WTC11 (cell line): ENCODE measurements at regions not wholly inside any gene's neighbourhood (a gene's known extent, or its start where the extent isn't known, plus 50 kb on each side); places are given as distances from the start of the nearest gene placed in this dataset.

Experiments used
- ATAC-seq: fragments of 200-7000 bp; cut with Tn5 transposase; 2 replicates; pipeline ENCODE4 v1.10.0; 2021; ENCODE audit warnings: mild to moderate bottlenecking, moderate library complexity
- CTCF ChIA-PET: fragments of 300-600 bp; sonication (Branson Sonifier 250); formaldehyde crosslinking; loops from one replicate; lab custom pipeline; 2021; ENCODE audit warnings: antibody characterized with exemption; lab: Charles Lee
- POLR2A ChIA-PET: fragments of 350-600 bp; sonication (Branson Sonifier 250); formaldehyde crosslinking; loops from one replicate; lab custom pipeline; 2021; ENCODE audit warnings: antibody characterized with exemption; lab: Charles Lee
- DNase-seq: peaks from one replicate; pipeline ENCODE4 v3.0.0; 2021; ENCODE audit warnings: low spot score
- H3K27ac Mint-ChIP-seq: 2 replicates; pipeline ENCODE4 v1.8.0; 2021; ENCODE audit warnings: mixed read lengths
- H3K27me3 Mint-ChIP-seq: 2 replicates; pipeline ENCODE4 v1.8.0; 2021; ENCODE audit warnings: low read depth, mild to moderate bottlenecking, moderate library complexity, mixed read lengths
- H3K36me3 Mint-ChIP-seq: 2 replicates; pipeline ENCODE4 v1.8.0; 2021; ENCODE audit warnings: mixed read lengths
- H3K4me1 Mint-ChIP-seq: 2 replicates; pipeline ENCODE4 v1.8.0; 2022; ENCODE audit warnings: mixed read lengths
- H3K4me3 Mint-ChIP-seq: 2 replicates; pipeline ENCODE4 v1.8.0; 2021; ENCODE audit warnings: mild to moderate bottlenecking, moderate library complexity, mixed read lengths
- H3K9me3 Mint-ChIP-seq: 2 replicates; pipeline ENCODE4 v1.8.0; 2021; ENCODE audit warnings: mixed read lengths
- ELF4 ChIP-seq: sonication (generic); formaldehyde crosslinking; IDR thresholded peaks from 2 replicates; pipeline ENCODE4 v1.8.1; 2022; ENCODE audit warnings: low read depth, mild to moderate bottlenecking, moderate library complexity, missing genetic modification reagents
- EMX1 ChIP-seq: fragments of 250-450 bp; sonication (Bioruptor Pico); IDR thresholded peaks from 2 replicates; pipeline ENCODE4 v1.8.0; 2021; ENCODE audit warnings: mild to moderate bottlenecking
- FOXJ3 ChIP-seq: sonication (generic); formaldehyde crosslinking; IDR thresholded peaks from 2 replicates; pipeline ENCODE4 v1.9.0; 2021; ENCODE audit warnings: missing genetic modification reagents, mild to moderate bottlenecking, borderline replicate concordance
- FOXK1 ChIP-seq: sonication (generic); formaldehyde crosslinking; IDR thresholded peaks from 2 replicates; pipeline ENCODE4 v1.8.0; 2022; ENCODE audit warnings: mild to moderate bottlenecking, moderate library complexity, missing genetic modification reagents
- FOXP1 ChIP-seq: sonication (generic); formaldehyde crosslinking; IDR thresholded peaks from 2 replicates; pipeline ENCODE4 v1.8.0; 2022; ENCODE audit warnings: missing genetic modification reagents, mild to moderate bottlenecking, moderate library complexity, borderline replicate concordance
- MXD4 ChIP-seq: fragments of 250-450 bp; sonication (Bioruptor Pico); IDR thresholded peaks from 2 replicates; pipeline ENCODE4 v1.8.0; 2021; ENCODE audit warnings: mild to moderate bottlenecking, moderate library complexity, borderline replicate concordance
- PRDM15 ChIP-seq: sonication (generic); formaldehyde crosslinking; IDR thresholded peaks from 2 replicates; pipeline ENCODE4 v1.8.0; 2022; ENCODE audit warnings: missing genetic modification reagents
- SMAD4 ChIP-seq: sonication (generic); formaldehyde crosslinking; IDR thresholded peaks from 2 replicates; pipeline ENCODE4 v1.8.0; 2022; ENCODE audit warnings: mild to moderate bottlenecking, missing genetic modification reagents
- USF1 ChIP-seq: sonication (generic); formaldehyde crosslinking; IDR thresholded peaks from 2 replicates; pipeline ENCODE4 v1.8.0; 2022; ENCODE audit warnings: mild to moderate bottlenecking, missing genetic modification reagents
- ZNF219 ChIP-seq: sonication (generic); formaldehyde crosslinking; IDR thresholded peaks from 2 replicates; pipeline ENCODE4 v1.8.0; 2023; ENCODE audit warnings: missing genetic modification reagents, mild to moderate bottlenecking, borderline replicate concordance
- ZNF317 ChIP-seq: sonication (generic); formaldehyde crosslinking; IDR thresholded peaks from 2 replicates; pipeline ENCODE4 v1.8.1; 2023; ENCODE audit warnings: low read depth, mild to moderate bottlenecking, moderate library complexity, missing genetic modification reagents, borderline replicate concordance
- ZNF396 ChIP-seq: fragments of 250-450 bp; sonication (Bioruptor Pico); IDR thresholded peaks from 2 replicates; pipeline ENCODE4 v1.8.0; 2021; ENCODE audit warnings: mild to moderate bottlenecking, moderate library complexity, borderline replicate concordance
- ZNF423 ChIP-seq: fragments of 250-450 bp; sonication (Bioruptor Pico); IDR thresholded peaks from 2 replicates; pipeline ENCODE4 v2.1.2; 2022; ENCODE audit warnings: mild to moderate bottlenecking, moderate library complexity
- ZNF671 ChIP-seq: fragments of 250-450 bp; sonication (Bioruptor Pico); IDR thresholded peaks from 2 replicates; pipeline ENCODE4 v1.8.0; 2021; ENCODE audit warnings: mild to moderate bottlenecking
- TF ChIP-seq, protein P1 (sequence below): sonication (generic); formaldehyde crosslinking; conservative IDR thresholded peaks from 2 replicates; pipeline ENCODE4 v1.8.1; 2023; ENCODE audit warnings: mild to moderate bottlenecking, low read depth, missing genetic modification reagents, moderate library complexity
- TF ChIP-seq, protein P2 (sequence below): sonication (generic); formaldehyde crosslinking; IDR thresholded peaks from 2 replicates; pipeline ENCODE4 v1.8.1; 2022; ENCODE audit warnings: mild to moderate bottlenecking, moderate library complexity, missing genetic modification reagents

DNA sequence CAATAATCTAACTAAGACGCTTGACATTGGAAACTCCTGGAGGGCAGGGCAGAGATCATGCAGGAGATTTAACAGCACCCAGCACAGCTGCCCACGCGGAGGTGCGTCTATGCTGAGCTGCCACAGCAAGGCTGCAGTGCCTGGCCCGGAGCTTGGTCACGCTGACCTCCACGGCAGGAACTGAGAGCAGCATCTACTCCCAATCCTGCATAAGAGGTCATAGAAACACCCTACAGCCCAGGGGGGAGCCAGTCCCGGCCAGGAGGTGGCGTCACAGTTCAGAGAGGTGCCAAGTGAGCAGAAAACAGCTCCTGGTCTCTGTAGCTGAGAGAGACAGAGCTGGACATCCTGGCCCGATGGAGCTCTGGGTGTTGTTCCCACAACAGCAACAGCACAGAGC is 121.1 kb upstream of the TMEM45B start (continued):
- TF ChIP-seq, protein P1, sequence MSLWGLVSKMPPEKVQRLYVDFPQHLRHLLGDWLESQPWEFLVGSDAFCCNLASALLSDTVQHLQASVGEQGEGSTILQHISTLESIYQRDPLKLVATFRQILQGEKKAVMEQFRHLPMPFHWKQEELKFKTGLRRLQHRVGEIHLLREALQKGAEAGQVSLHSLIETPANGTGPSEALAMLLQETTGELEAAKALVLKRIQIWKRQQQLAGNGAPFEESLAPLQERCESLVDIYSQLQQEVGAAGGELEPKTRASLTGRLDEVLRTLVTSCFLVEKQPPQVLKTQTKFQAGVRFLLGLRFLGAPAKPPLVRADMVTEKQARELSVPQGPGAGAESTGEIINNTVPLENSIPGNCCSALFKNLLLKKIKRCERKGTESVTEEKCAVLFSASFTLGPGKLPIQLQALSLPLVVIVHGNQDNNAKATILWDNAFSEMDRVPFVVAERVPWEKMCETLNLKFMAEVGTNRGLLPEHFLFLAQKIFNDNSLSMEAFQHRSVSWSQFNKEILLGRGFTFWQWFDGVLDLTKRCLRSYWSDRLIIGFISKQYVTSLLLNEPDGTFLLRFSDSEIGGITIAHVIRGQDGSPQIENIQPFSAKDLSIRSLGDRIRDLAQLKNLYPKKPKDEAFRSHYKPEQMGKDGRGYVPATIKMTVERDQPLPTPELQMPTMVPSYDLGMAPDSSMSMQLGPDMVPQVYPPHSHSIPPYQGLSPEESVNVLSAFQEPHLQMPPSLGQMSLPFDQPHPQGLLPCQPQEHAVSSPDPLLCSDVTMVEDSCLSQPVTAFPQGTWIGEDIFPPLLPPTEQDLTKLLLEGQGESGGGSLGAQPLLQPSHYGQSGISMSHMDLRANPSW (CRISPR knock-in tag), result no peak
- TF ChIP-seq ZNF671 (CRISPR knock-in tag) (no peak), ZNF219 (CRISPR knock-in tag) (no peak), SMAD4 (CRISPR knock-in tag) (no peak), FOXJ3 (CRISPR knock-in tag) (no peak), MXD4 (no peak), FOXP1 (CRISPR knock-in tag) (no peak), ZNF423 (CRISPR knock-in tag) (no peak), USF1 (no peak), FOXK1 (CRISPR knock-in tag) (no peak)

GRCh38 chr11:129694966-129695365 is 120.7 kb upstream of the TMEM45B start:
- CTCF ChIA-PET, result interaction anchor here (0.5 to 3.4 kb wide), 49 partner anchors 7 to 465 kb away, joined by 3 to 52 read pairs (median 4); partner anchors contain the start of genes BARX2 and TMEM45B
- TF ChIP-seq ELF4 (CRISPR knock-in tag), result no peak
- TF ChIP-seq EMX1, result no peak
- TF ChIP-seq PRDM15 (CRISPR knock-in tag), result no peak
- TF ChIP-seq MXD4, result no peak
- TF ChIP-seq, protein P2, sequence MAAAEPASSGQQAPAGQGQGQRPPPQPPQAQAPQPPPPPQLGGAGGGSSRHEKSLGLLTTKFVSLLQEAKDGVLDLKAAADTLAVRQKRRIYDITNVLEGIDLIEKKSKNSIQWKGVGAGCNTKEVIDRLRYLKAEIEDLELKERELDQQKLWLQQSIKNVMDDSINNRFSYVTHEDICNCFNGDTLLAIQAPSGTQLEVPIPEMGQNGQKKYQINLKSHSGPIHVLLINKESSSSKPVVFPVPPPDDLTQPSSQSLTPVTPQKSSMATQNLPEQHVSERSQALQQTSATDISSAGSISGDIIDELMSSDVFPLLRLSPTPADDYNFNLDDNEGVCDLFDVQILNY (CRISPR knock-in tag), result no peak
- TF ChIP-seq ZNF396, result no peak
- no peak for TF ChIP-seq ZNF423 (CRISPR knock-in tag)
- no peak for TF ChIP-seq ZNF317 (CRISPR knock-in tag)
- Mint-ChIP-seq H3K27me3 (peaks cover 12% of the 10 kb centered on the region), H3K4me3 (no peak overlapping the region), H3K4me1 (no peaks in the 10 kb centered on the region), H3K27ac (no peak overlapping the region), H3K9me3 (no peaks in the 10 kb centered on the region), H3K36me3 (no peaks in the 10 kb centered on the region)
- no peak for ATAC-seq
- DNase-seq, result no peak
- POLR2A ChIA-PET, result no interaction called here
